Activated naive CD4-positive, alpha-beta T cell treated with Interleukin-2 at 50 U/mL for 16 hours (primary cell): ENCODE measurements at regions not wholly inside any gene's neighbourhood (a gene's known extent, or its start where the extent isn't known, plus 50 kb on each side); places are given as distances from the start of the nearest gene placed in this dataset.

Source experiments
- DNase-seq: peaks from one replicate; pipeline ENCODE4 v3.0.0-alpha.2; 2020

DNA sequence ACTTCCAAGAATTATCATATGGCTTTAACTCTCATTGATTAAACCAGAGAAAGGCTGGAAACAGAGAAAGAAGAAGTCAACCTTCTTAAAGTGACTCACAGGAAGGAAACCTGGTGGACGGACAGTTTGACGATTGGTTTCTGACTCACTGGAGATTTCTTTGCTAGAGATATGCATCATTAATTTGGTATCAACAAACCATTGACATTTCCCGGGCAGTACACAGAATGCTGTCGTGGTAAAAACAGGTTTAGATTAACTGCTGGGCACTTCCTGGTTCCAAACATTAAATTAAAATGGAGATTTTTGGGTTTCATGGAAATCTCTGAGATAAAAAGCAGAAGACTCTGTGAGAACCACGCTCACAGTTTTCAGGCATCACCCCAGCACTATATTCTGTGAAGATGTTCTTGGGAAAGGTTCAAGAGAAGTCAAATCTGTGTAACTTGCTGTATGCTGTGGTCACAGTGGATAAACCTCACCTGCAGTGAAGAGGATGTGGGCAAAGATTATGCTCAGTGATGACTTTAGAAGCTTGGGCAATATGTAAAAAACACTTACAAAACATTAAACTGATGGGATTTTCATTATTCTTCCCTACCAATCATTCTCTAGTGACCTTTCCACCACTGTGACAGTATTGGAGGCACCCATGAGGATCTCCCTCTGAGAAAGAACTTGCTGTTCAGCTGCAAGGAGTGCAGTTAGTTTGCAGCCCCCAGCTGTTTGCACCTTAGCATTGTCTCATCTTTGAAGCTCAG, 61.1 kb upstream of the CD44 start:
- DNase-seq = peak; percentile 52

DNA sequence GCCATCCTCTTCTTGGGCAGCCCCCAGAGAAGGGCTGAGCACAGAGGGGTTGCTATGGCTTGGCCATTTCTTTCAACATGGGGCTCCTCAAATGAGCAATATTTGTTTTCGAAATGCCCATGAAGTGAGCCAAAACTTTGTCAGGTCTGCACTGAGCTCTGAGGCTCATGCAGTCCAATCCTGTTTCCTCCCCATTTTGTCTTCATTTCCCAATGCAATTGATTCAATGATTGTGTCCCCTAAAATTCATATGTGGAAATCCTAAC, 60.6 kb upstream of the CD44 start:
- DNase-seq = no peak

DNA sequence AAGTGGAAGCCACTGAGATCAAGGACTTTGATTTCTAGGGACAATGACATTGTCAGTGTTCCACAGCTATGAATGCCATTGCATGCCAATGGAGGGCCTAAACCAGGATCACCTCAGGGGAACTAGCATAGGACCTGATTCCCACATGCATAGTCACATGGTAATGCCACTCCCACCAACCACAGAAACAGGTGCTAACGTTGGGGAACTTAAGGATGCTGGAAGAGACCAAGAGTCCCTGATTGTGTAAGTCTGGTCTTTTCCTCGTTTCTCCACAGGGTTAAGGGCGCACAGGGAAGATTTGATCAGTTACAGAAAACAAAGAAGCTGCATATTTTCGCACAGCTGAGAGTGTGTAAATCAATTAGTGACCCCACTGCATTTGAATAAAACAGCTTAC, 59.4 kb upstream of the CD44 start:
- no peak for DNase-seq

DNA sequence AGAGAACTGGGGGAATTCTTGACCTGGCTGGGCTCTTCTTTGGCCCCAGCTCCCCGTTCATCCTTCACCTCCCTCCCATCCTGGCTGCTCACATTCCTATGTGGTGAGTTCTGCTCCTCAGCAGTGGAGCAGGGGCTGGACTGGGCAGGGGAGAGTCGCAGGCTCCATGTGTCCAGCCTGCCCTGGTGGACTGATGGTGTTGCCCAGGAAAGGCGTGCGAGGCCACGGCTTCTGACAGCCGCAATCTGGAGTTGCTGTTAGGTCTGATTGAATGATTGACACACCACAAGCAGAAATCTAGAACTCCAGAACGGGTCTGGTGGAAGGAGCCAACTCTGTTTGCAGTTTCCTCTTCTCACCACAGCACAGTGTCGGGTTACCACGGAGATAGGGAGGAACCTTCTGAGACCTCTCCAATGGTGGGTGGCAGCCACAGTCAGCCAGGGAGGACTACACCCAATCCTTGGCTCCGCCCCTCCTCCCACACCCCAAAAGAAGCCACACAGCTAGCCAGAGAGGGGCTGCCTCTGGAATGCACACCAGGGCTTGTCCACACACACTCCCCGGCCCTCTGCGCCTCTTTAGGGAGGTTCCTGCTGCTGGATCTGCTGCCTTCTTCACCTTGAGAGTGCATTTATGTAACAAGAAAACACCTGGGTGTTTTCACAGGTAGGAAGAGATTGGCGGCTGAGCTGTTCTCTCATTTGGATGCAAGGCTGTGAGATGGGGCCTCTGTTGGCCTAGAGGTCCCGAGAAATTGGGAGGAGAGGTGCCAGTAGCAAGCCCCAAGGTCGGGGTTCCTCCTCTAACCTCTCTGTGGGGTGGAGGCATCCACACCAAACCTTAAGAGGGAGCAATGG, 56.4 kb upstream of the CD44 start:
- DNase-seq = peak; percentile 86

DNA sequence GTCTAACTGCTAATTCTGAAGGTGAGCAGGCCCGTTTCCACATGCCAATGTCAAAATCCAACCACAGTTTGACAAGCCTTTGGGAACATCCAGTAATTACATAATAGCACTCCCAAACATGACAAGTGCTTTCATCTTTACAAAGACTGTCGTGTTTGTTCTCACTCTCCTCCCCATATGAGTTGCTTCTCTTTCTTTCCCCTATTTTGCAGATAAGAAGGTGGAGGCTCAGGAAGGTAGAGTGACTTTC, 55.9 kb upstream of the CD44 start:
- DNase-seq = no peak

DNA sequence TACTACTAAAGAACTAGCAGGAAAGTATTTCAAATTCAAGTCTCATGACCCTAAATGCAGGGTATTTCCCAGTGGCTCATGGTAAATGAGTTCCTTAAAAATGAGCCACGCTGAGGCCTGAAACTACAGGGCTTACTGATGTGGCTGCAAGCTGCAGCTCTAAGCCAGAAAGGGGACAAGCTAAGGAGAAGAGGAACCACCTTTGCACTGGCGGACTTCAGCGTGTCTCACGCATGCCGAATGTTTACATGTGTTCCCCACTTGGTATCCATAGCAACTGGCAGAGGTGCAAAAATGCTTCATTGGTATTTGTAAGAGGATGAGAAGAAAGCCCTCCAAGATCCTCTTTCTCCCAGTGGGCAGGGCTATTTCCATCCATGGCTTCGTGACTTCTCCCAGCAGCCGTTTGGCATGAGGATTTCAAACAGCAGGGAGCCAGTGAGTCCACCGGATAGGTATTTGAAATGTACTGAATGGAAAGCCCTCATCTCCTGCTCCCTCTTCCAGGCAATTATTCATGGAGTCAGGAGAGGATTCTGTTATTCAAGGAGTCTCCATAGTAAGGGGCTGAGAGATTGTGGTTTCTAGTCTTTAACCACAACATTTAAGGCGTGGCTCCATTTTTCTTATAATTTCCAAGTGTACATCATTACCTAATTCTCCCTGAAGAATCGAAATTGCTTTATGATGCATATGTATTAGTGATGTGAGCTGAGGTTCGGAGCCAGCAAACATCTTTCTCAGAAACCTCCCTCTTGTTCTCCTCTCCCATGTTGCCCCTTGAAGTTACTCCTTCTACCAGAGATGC, 55.3 kb upstream of the CD44 start:
- DNase-seq = peak; percentile 70

DNA sequence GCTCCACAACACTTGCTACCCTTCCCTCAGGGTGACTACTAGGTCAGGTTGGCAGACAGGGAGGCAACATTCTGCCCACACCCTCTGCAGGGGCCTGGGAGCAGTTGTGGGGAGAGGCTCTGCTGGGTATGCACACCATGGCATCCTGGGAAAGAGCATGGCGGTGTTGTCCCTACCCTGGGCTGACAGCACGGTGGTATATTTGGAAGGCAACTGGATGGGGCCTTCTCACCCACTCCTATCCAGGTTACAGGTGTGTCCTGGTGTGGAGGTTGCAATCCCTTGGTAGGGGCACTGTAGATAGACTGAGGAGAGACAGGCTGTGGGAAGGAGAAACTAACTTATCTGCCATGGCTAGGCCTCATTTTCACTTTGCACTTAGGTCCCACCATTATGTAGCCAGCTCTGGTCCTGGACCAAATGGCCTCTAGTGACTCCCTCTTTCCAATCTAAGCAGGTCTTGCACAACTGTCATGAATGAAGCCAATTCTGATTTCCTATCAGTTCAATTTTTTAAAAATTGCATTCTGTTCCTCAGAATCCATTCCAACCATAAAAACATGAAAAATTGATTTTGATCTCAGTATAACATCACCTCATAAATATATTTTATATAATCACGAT, 54.0 kb upstream of the CD44 start:
- no peak for DNase-seq

DNA sequence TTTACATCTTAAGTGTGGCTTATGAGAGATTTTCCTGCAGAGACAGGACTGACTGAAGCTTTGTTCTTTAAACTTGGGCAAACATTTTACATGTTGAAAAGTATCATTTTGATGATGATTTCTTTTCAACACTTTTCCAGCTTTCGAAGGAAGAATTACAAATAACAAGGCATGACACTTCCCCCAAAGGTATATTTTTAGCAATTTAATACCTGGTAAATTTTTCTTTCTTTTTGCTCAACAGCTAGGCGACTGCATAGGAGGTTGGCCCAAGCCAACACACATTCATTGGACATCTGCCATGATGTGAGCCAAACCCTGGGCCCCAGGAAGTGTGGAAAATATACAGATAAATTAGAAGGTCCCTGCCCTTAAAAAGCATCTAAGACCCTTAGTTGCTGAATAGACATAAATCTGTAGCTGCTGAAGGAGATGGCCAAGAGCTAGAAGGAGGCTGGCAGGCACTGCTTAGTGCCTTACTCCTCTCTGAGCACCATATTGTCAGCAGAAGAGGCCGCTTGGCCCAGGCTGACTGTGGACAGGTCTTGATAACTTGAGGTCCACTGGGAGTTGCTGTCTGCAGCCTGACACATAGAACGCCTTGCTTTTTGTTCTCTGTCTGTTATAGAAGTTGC, 53.3 kb upstream of the CD44 start:
- DNase-seq = no peak

DNA sequence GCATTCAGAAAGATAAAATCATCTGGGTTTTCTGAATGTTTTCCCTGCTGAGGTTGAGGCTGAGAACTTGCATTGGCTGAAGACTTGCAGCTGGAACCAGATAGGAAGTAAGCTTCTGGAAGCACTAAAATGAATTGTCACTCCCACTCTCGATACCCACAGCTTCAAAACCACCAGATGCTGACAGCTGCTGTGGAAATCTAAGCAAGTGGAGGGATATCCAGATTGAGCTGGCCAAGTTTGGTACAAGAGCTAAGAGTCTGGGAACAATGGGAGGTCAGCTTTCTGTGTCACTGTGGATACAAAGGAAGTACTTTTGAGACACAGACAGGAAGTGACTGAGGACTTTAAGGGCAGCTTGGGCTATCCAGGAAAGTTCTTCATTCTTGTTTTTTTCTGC, 51.3 kb upstream of the CD44 start:
- peak; percentile 22 for DNase-seq

DNA sequence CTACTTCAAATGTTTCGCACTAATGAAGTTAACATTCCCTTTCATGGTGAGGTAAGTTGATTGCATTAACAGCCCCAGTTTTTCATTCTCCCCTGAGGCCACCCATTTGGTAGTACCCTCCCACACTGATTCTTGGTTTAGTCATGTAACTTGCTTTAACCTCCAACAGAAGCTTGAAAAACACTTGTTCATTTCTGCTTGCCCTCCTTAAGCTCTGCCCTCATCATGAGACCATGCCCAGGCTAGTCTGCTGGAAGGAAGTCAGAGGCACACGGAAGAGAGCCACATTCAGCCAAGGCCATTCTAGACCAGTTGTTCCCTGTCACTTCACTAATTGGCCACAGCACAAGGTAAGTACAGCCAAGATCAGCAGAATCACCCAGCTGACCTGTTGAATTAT, 50.7 kb upstream of the CD44 start:
- no peak for DNase-seq

DNA sequence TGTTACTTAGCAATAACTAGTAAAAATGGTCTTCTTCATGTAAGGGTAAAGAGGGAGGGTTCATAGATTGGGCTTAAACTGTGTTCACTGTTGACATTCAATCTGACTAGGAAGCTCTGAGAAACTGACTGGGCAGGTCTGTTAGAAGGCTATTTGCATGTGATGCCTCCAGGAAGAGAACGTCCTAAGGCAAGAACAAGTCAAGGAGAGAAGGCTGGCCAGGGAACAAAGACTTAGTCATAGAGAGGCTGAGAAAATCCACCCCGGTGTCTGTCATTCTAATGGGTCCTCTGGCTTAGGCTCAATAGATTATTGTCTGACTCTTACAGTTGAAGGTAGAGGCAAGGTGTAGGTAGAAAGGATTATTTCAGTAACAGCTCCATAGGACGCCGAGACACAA, 50.3 kb upstream of the CD44 start:
- DNase-seq = no peak
